Esophagus (tissue), 2 donors: ENCODE measurements at regions not wholly inside any gene's neighbourhood (a gene's known extent, or its start where the extent isn't known, plus 50 kb on each side); places are given as distances from the start of the nearest gene placed in this dataset.

ENCODE experiments used
- H3K27ac ChIP-seq, 2 donors: one replicate each; pipeline ENCODE4 v1.5.1; 2013; ENCODE audit warnings: low read depth in 2 of 2, mild to moderate bottlenecking in 2 of 2, inconsistent platforms in 1 of 2, low read length in 1 of 2, moderate library complexity in 1 of 2
- H3K27me3 ChIP-seq, 2 donors: one replicate each; pipeline ENCODE4 v1.6.1; 2013; ENCODE audit warnings: low read length in 2 of 2, control low read depth in 1 of 2, mild to moderate bottlenecking in 1 of 2; ENCODE audit not compliant: insufficient read depth in 2 of 2, control insufficient read depth in 1 of 2
- H3K36me3 ChIP-seq, 2 donors: one replicate each; pipeline ENCODE4 v1.6.1; 2013; ENCODE audit warnings: low read length in 1 of 2; ENCODE audit not compliant: control insufficient read depth in 2 of 2, insufficient read depth in 2 of 2
- H3K4me1 ChIP-seq, 2 donors: one replicate each; pipeline ENCODE4 v1.6.1; 2013; ENCODE audit warnings: low read length in 1 of 2; ENCODE audit not compliant: control insufficient read depth in 2 of 2, insufficient read depth in 2 of 2
- H3K4me3 ChIP-seq, 2 donors: one replicate each; pipeline ENCODE4 v1.5.1; 2013; ENCODE audit warnings: low read length in 2 of 2, mild to moderate bottlenecking in 2 of 2, low read depth in 1 of 2, moderate library complexity in 1 of 2
- H3K9me3 ChIP-seq, 2 donors: one replicate each; pipeline ENCODE4 v1.6.1; 2013; ENCODE audit warnings: mild to moderate bottlenecking in 2 of 2, low read depth in 1 of 2, low read length in 1 of 2, moderate library complexity in 1 of 2; ENCODE audit not compliant: control insufficient read depth in 2 of 2, insufficient read depth in 1 of 2
- WGBS, 2 donors: extraction: QIAGEN DNeasy Blood & Tissue Kit; methylation state at CpG; one replicate each; pipeline ENCODE4 v1.1.7; 2013; 5-methylcytosine and 5-hydroxymethylcytosine counted together
- donor health status: healthy with polysubstance abuse.
- donor health status: Bipolar disorder and iron deficiency.

GRCh38 chr11:86142170-86142569 is 73.3 kb upstream of the PICALM start:
- no peaks in the 10 kb centered on the region for H3K9me3 ChIP-seq
- H3K4me1 ChIP-seq, result no peaks in the 10 kb centered on the region
- H3K4me3 ChIP-seq, result no peak overlapping the region
- WGBS, 2 donors, result 99 to 100% methylated on average over 1 of the region's 1 CpG
- H3K36me3 ChIP-seq, result no peaks in the 10 kb centered on the region
- no peak overlapping the region for H3K27ac ChIP-seq
- no peaks in the 10 kb centered on the region for H3K27me3 ChIP-seq

- Histone ChIP-seq H3K9me3 (no peaks in the 10 kb centered on the region), H3K4me1 (no peaks in the 10 kb centered on the region), H3K36me3 (no peaks in the 10 kb centered on the region), H3K27me3 (no peaks in the 10 kb centered on the region), H3K27ac (no peak overlapping the region), H3K4me3 (no peak overlapping the region)
- WGBS, 2 donors, result 73 to 81% methylated on average over 1 of the region's 1 CpG
Observed at GRCh38 chr11:86141727-86142126, 72.8 kb upstream of the PICALM start.

- 82 to 89% methylated on average over 10 of the region's 10 CpGs for WGBS, 2 donors
- H3K4me1 ChIP-seq, result no peaks in the 10 kb centered on the region
Observed at GRCh38 chr11:86140334-86140990, 71.6 kb upstream of the PICALM start.

GRCh38 chr11:86138958-86139357 is 70.1 kb upstream of the PICALM start:
- Histone ChIP-seq H3K27me3 (no peaks in the 10 kb centered on the region), H3K4me3 (no peak overlapping the region), H3K9me3 (no peaks in the 10 kb centered on the region), H3K36me3 (no peaks in the 10 kb centered on the region), H3K4me1 (no peaks in the 10 kb centered on the region), H3K27ac (no peak overlapping the region)
- WGBS, 2 donors, result 68 to 76% methylated on average over 4 of the region's 4 CpGs

More at GRCh38 chr11:86140334-86140990, 71.6 kb upstream of the PICALM start:
- no peaks in the 10 kb centered on the region for H3K36me3 ChIP-seq
- H3K9me3 ChIP-seq, result no peaks in the 10 kb centered on the region
- H3K27me3 ChIP-seq, result no peaks in the 10 kb centered on the region
- no peak overlapping the region for H3K27ac ChIP-seq
- no peak overlapping the region for H3K4me3 ChIP-seq

GRCh38 chr11:86136538-86136937 is 67.7 kb upstream of the PICALM start:
- 75 to 81% methylated on average over 2 of the region's 2 CpGs for WGBS, 2 donors
- no peaks in the 10 kb centered on the region for H3K9me3 ChIP-seq
- no peaks in the 10 kb centered on the region for H3K36me3 ChIP-seq
- no peaks in the 10 kb centered on the region for H3K4me1 ChIP-seq
- H3K27ac ChIP-seq, result no peak overlapping the region
- no peaks in the 10 kb centered on the region for H3K27me3 ChIP-seq
- H3K4me3 ChIP-seq, result no peak overlapping the region

GRCh38 chr11:86135319-86135714 is 66.4 kb upstream of the PICALM start:
- Histone ChIP-seq H3K27me3 (no peaks in the 10 kb centered on the region), H3K36me3 (no peaks in the 10 kb centered on the region), H3K4me3 (no peak overlapping the region), H3K4me1 (no peaks in the 10 kb centered on the region), H3K9me3 (no peaks in the 10 kb centered on the region), H3K27ac (no peak overlapping the region)
- 85 to 91% methylated on average over 1 of the region's 1 CpG for WGBS, 2 donors

- no peaks in the 10 kb centered on the region for H3K36me3 ChIP-seq
- H3K4me1 ChIP-seq, result no peaks in the 10 kb centered on the region
- H3K27me3 ChIP-seq, result no peaks in the 10 kb centered on the region
- H3K4me3 ChIP-seq, result no peak overlapping the region
- H3K27ac ChIP-seq, result no peak overlapping the region
- no peaks in the 10 kb centered on the region for H3K9me3 ChIP-seq
- 67 to 73% methylated on average over 3 of the region's 3 CpGs for WGBS, 2 donors
Observed at GRCh38 chr11:86134580-86135318, 65.9 kb upstream of the PICALM start.

GRCh38 chr11:86132667-86133249 is 63.9 kb upstream of the PICALM start:
- H3K27ac ChIP-seq, result no peak overlapping the region
- no peak overlapping the region for H3K4me3 ChIP-seq
- no peaks in the 10 kb centered on the region for H3K9me3 ChIP-seq
- no peaks in the 10 kb centered on the region for H3K4me1 ChIP-seq
- no peaks in the 10 kb centered on the region for H3K36me3 ChIP-seq
- H3K27me3 ChIP-seq, result no peaks in the 10 kb centered on the region
- WGBS, 2 donors, result 82 to 89% methylated on average over 7 of the region's 7 CpGs

- no peaks in the 10 kb centered on the region for H3K36me3 ChIP-seq
- H3K27me3 ChIP-seq, result no peaks in the 10 kb centered on the region
- no peak overlapping the region for H3K27ac ChIP-seq
- H3K9me3 ChIP-seq, result no peaks in the 10 kb centered on the region
- no peaks in the 10 kb centered on the region for H3K4me1 ChIP-seq
- WGBS, 2 donors, result 84 to 88% methylated on average over 3 of the region's 3 CpGs
- H3K4me3 ChIP-seq, result no peak overlapping the region
Observed at GRCh38 chr11:86129740-86130540, 61.1 kb upstream of the PICALM start.
